ENCODE measurements at regions not wholly inside any gene's neighbourhood (a gene's known extent, or its start where the extent isn't known, plus 50 kb on each side); places are given as distances from the start of the nearest gene placed in this dataset.

DNA sequence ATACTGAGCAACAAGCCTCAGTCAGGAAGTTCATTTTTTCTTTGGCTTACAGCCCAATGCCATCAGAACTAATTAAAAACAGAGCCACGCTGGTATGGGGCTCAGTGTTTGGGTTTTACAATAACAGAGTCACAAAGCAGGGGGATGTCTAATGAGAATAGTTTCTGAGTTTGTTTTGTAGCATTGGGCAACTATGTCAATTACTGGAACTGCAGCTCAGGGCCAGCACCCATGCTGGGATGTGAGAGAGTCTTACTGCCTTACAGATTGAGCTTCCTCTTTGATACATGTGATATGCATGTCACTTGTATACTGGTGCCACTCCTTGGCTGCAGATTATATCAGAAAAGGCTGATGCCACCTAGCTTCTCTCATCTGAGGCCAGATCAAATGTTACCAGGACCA, 117.6 kb downstream of the TFAP2B start:
- TF ChIP-seq GATA2 (IDR thresholded peaks at IDR 0.05; ENCODE audit: low read depth, low read length) (peak; percentile 83), GATA3 (IDR thresholded peaks at IDR 0.05; ENCODE audit: low read depth, low read length) (peak; percentile 88)

All from SH-SY5Y (cell line).